ENCODE measurements at regions not wholly inside any gene's neighbourhood (a gene's known extent, or its start where the extent isn't known, plus 50 kb on each side); places are given as distances from the start of the nearest gene placed in this dataset.
"Not testable (repeated sequence)": the region's sequence is repeated elsewhere in the genome, so short reads cannot be mapped to it uniquely, and the experiment has no call there.

GRCh38 chr9:79089851-79090250 is 481.9 kb upstream of the TLE4 start:
- not testable (repeated sequence) for DNase-seq (ENCODE audit: low spot score)

DNA sequence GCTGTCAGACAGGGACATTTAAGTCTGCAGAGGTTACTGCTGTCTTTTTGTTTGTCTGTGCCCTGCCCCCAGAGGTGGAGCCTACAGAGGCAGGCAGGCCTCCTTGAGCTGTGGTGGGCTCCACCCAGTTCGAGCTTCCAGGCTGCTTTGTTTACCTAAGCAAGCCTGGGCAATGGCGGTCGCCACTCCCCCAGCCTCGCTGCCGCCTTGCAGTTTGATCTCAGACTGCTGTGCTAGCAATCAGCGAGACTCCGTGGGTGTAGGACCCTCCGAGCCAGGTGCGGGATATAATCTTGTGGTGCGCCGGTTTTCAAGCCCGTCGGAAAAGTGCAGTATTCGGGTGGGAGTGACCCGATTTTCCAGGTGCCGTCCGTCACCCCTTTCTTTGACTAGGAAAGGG is 468.5 kb upstream of the TLE4 start:
- DNase-seq (ENCODE audit: low spot score): not testable (repeated sequence)

- DNase-seq (ENCODE audit: low spot score): no peak
Observed at GRCh38 chr9:79104216-79104615, 467.5 kb upstream of the TLE4 start.

GRCh38 chr9:79104951-79105350 is 466.8 kb upstream of the TLE4 start:
- DNase-seq (ENCODE audit: low spot score): no peak

- no peak for DNase-seq (ENCODE audit: low spot score)
Observed at GRCh38 chr9:79107911-79108676, 463.7 kb upstream of the TLE4 start.

- DNase-seq (ENCODE audit: low spot score): no peak
Observed at GRCh38 chr9:79111653-79112052, 460.1 kb upstream of the TLE4 start.

DNA sequence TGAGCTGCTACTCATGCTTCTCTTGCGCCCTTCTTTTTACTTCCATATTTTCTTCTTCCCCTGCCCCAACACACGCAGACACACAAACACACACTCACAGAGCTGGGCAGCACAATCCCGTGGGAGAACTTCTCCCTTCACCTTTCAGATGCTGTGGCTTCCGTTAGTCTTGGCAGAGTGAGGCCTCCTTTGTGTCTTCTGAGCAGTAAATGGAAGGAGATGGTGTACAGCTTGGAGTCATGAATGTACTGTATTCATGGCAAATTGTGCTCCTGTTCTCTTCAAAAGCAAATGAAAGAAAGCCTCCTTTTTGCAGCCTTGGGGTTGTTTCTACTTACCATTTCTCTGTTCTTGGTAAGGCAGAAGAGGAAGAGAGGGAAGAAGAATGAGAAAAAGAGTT is 456.6 kb upstream of the TLE4 start:
- no peak for DNase-seq (ENCODE audit: low spot score)

DNA sequence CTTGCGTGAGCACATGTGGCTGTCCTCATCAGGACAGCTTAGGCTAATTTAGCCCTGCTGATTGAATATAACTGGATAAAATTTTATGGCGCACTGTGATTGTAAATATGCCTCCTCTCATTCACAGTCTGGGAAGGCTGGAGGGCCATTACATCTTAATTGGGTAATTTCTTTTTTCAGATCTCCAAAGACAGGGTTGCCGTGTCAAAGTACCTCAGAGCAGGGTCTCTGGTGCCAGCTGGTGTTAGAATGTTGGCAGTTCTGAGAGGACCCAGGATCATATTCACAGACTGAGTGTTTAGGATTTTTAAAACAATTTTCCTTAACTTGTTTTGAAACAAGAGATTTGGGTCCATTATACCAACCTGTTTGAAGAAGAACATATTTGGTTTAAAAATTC is 455.7 kb upstream of the TLE4 start:
- no peak for DNase-seq (ENCODE audit: low spot score)

- no peak for DNase-seq (ENCODE audit: low spot score)
Observed at GRCh38 chr9:79116709-79117108, 455.1 kb upstream of the TLE4 start.

DNA sequence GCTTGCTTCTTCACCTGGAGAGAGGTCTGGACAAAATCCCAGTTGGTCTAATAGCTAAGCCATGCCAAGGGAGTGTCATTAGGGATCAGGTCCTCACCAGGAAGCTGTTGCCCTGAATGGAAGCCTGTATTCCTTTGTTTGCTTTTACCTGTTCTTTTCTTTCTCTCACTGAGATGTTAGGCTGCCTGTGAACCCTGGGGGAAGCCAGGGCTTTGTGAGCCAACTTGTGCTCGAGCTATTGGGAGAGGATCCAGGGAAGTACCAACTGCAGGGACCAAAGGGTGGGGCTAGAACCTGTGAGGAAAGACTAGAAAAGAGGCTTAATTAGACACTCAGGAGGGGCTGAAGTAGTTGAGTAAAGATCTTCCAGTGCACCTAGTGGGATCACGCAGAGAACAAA is 451.2 kb upstream of the TLE4 start:
- DNase-seq (ENCODE audit: low spot score): no peak

- no peak for DNase-seq (ENCODE audit: low spot score)
Observed at GRCh38 chr9:79120941-79121340, 450.8 kb upstream of the TLE4 start.

GRCh38 chr9:79123415-79123814 is 448.4 kb upstream of the TLE4 start:
- no peak for DNase-seq (ENCODE audit: low spot score)

- no peak for DNase-seq (ENCODE audit: low spot score)
Observed at GRCh38 chr9:79127661-79128060, 444.1 kb upstream of the TLE4 start.

DNA sequence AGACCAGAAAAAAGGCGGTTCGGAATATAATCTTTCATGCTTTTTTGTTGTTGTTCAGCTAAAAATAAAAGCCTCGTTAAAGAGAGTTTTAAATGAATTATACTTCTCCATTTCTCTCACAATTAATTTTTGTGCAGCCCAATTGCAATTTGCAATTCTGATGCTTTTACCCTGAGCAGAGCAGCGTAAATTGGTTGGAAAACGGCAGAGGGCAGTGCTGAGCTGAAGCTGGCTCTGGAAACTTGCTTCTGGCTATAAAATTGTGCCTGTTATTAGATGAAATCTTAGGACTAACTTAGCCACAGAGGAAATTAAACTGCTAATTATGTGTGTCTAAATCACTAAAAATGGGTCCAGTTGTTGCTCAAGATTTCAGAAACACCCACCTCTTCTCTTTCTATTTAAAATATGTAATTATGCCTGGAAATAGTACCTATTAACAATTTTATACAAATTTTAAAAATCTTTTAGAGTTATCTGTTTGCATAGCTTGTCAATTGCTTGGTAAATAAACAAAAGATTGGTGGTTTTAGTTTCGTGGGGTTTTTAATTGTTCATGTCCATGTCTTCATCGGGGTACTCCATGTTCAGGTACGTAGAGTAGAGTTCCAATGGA is 441.8 kb upstream of the TLE4 start:
- peak; percentile 7 for DNase-seq (ENCODE audit: low spot score)

GRCh38 chr9:79131246-79131774 is 440.5 kb upstream of the TLE4 start:
- no peak for DNase-seq (ENCODE audit: low spot score)

- no peak for DNase-seq (ENCODE audit: low spot score)
Observed at GRCh38 chr9:79131824-79132377, 439.9 kb upstream of the TLE4 start.

DNA sequence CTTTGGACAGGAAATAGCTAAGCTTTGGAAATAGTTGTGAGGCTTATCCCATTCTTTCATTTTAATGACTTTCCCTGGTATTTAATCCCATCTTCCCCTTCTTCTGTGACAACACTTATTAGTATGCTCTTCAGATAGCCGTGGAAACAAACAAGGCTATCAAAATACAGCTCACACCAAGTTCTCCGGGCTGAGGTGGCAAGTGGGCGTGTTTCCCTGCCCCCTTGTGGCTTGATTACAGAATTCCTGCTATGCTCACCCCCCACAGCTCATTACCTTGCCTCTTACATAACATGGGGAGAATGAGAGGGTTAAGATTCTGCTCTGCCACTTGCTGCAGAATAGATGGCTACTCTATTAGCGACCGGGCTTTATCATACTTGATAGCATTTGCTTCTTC is 437.1 kb upstream of the TLE4 start:
- DNase-seq (ENCODE audit: low spot score): peak; percentile 3

DNA sequence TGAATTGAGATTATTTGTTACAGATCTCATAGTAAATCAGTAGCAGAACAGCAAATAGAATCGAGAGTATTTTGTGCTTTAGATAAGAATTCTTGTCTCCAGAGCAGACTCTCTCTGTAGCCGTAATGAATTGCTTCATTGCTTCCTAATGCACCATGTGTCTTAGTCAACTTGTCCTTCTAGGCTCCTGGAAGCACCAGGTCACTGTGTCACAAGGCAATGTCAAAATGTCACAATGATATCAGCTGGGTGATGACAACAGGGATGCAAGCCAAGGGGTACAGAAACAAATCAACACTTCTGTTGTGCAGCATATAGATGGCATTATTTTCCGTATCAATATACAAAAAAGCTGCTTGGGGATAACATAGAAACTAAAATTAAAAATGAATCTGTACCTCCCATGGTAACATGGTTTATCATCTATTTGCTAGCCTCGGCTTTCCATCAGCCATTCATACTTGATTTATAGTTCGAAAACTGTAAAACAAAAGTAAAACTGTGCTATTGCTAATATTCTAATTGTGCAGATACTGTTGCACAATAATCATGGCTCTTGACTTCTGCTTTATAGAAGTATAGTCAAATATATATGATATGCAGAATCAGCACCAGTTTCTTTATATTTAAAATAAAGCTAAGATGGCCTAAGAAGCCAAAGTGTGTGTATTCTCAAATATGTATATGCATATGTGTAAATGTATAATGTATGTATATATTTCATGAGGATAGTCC is 435.9 kb upstream of the TLE4 start:
- DNase-seq (ENCODE audit: low spot score): no peak

- DNase-seq (ENCODE audit: low spot score): no peak
Observed at GRCh38 chr9:79140751-79141150, 431.0 kb upstream of the TLE4 start.

- no peak for DNase-seq (ENCODE audit: low spot score)
Observed at GRCh38 chr9:79143211-79143610, 428.6 kb upstream of the TLE4 start.

- DNase-seq (ENCODE audit: low spot score): no peak
Observed at GRCh38 chr9:79145442-79145841, 426.3 kb upstream of the TLE4 start.

DNA sequence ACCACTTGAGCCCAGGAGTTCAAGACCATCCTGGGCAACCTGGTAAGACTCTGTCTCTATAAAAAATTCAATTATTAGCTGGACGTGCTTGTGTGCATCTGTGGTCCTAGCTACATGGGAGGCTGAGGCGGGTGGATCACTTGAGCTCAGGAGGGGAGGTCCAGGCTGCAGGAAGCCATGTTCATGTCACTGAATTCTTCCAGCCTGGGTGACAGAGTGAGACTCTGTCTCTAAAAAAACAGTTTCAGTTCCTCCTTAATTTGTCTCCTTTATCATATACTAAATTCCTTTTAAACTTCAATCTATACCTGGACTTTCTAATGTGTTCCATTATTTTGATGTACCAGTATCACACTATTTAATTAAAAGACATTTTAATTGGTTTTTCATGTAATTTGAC is 422.2 kb upstream of the TLE4 start:
- DNase-seq (ENCODE audit: low spot score): no peak

GRCh38 chr9:79151791-79152190 is 420.0 kb upstream of the TLE4 start:
- no peak for DNase-seq (ENCODE audit: low spot score)
